OCI-LY1 (cell line): ENCODE measurements at regions not wholly inside any gene's neighbourhood (a gene's known extent, or its start where the extent isn't known, plus 50 kb on each side); places are given as distances from the start of the nearest gene placed in this dataset.

Experiments used
- H2AFZ ChIP-seq: fragments of 200-600 bp; sonication (generic), shearing (Covaris generic); 2 replicates; pipeline ENCODE4 v1.6.0; 2014; ENCODE audit warnings: antibody characterized with exemption, mild to moderate bottlenecking, low read length
- H3F3A ChIP-seq: fragments of 200-600 bp; sonication (generic), shearing (Covaris generic); 2 replicates; pipeline ENCODE4 v1.6.0; 2014; ENCODE audit warnings: mild to moderate bottlenecking, antibody characterized with exemption, low read length, moderate library complexity; ENCODE audit not compliant: insufficient read depth
- H3K27ac ChIP-seq: fragments of 200-600 bp; sonication (generic); 2 replicates; pipeline ENCODE4 v1.5.1; 2014; ENCODE audit warnings: low read length, mixed run types, mild to moderate bottlenecking, low read depth; ENCODE audit not compliant: poor library complexity, severe bottlenecking
- H3K27me3 ChIP-seq: fragments of 200-600 bp; sonication (generic); 2 replicates; pipeline ENCODE4 v1.6.0; 2014; ENCODE audit warnings: antibody characterized with exemption, mild to moderate bottlenecking, low read length, moderate library complexity; ENCODE audit not compliant: insufficient read depth
- H3K36me3 ChIP-seq: fragments of 200-600 bp; sonication (generic); 2 replicates; pipeline ENCODE4 v1.6.1; 2014; ENCODE audit warnings: mild to moderate bottlenecking, antibody characterized with exemption, low read length, moderate library complexity, mixed read lengths; ENCODE audit not compliant: insufficient read depth
- H3K4me1 ChIP-seq: fragments of 200-600 bp; sonication (generic); 2 replicates; pipeline ENCODE4 v1.5.1; 2014; ENCODE audit warnings: mild to moderate bottlenecking, low read length, moderate library complexity; ENCODE audit not compliant: insufficient read depth, severe bottlenecking
- H3K4me2 ChIP-seq: fragments of 200-600 bp; sonication (generic), shearing (Covaris generic); 2 replicates; pipeline ENCODE4 v1.6.1; 2014; ENCODE audit warnings: low read length
- H3K4me3 ChIP-seq: fragments of 200-600 bp; sonication (generic); 2 replicates; pipeline ENCODE4 v1.5.1; 2014; ENCODE audit warnings: low read length, low read depth, mild to moderate bottlenecking, mixed read lengths; ENCODE audit not compliant: poor library complexity, severe bottlenecking
- H3K79me2 ChIP-seq: fragments of 200-600 bp; shearing (Covaris generic); 2 replicates; pipeline ENCODE4 v1.6.1; 2016; ENCODE audit warnings: mixed run types, low read length, mixed read lengths; ENCODE audit not compliant: insufficient read depth
- H3K9ac ChIP-seq: fragments of 200-600 bp; sonication (generic), shearing (Covaris generic); 2 replicates; pipeline ENCODE4 v1.6.1; 2014; ENCODE audit warnings: mild to moderate bottlenecking, low read length, mixed read lengths
- H3K9me2 ChIP-seq: fragments of 200-600 bp; sonication (generic), shearing (Covaris generic); 2 replicates; pipeline ENCODE4 v1.6.1; 2014; ENCODE audit warnings: low read depth, mild to moderate bottlenecking, low read length, mixed read lengths
- H3K9me3 ChIP-seq: fragments of 200-600 bp; shearing (Covaris generic); 2 replicates; pipeline ENCODE4 v1.6.1; 2014; ENCODE audit warnings: low read length, mixed read lengths
- H4K20me1 ChIP-seq: fragments of 200-600 bp; sonication (generic), shearing (Covaris generic); 2 replicates; pipeline ENCODE4 v1.6.0; 2016; ENCODE audit warnings: mild to moderate bottlenecking, low read length; ENCODE audit not compliant: insufficient read depth
- CTCF ChIP-seq: fragments of 200-600 bp; sonication (generic), shearing (Covaris generic); IDR thresholded peaks from 2 replicates; pipeline ENCODE4 v1.5.1; 2017; ENCODE audit warnings: mild to moderate bottlenecking, antibody characterized with exemption, low read length, moderate library complexity, mixed read lengths
- EZH2 ChIP-seq: fragments of 200-600 bp; sonication (generic), shearing (Covaris generic); IDR thresholded peaks from 2 replicates; pipeline ENCODE4 v1.8.0; 2017; ENCODE audit warnings: borderline replicate concordance, mixed run types, mild to moderate bottlenecking, antibody characterized with exemption, low read length, moderate library complexity, mixed read lengths

GRCh38 chr1:37398096-37398495, 76.3 kb upstream of the ZC3H12A start:
- Histone ChIP-seq H3K4me3 (no peak overlapping the region), H3K4me1 (no peaks in the 10 kb centered on the region), H3K9me3 (no peaks in the 10 kb centered on the region), H4K20me1 (no peaks in the 10 kb centered on the region), H3K4me2 (no peak overlapping the region), H3F3A (no peaks in the 10 kb centered on the region), H3K9me2 (no peaks in the 10 kb centered on the region), H2AFZ (no peak overlapping the region), H3K27ac (no peak overlapping the region), H3K79me2 (no peaks in the 10 kb centered on the region), H3K9ac (no peak overlapping the region), H3K27me3 (peaks cover 6% of the 10 kb centered on the region; the same call in 1 of the 2 replicates), H3K36me3 (no peaks in the 10 kb centered on the region)
- TF ChIP-seq EZH2: no peak
- TF ChIP-seq CTCF: no peak

- H3K9me3 ChIP-seq: no peaks in the 10 kb centered on the region
- no peaks in the 10 kb centered on the region for H3F3A ChIP-seq
- peaks cover 6% of the 10 kb centered on the region; the same call in 1 of the 2 replicates for H3K27me3 ChIP-seq
- H3K79me2 ChIP-seq: no peaks in the 10 kb centered on the region
- no peak overlapping the region for H2AFZ ChIP-seq
- H3K27ac ChIP-seq: no peak overlapping the region
- H3K36me3 ChIP-seq: no peaks in the 10 kb centered on the region
- H3K9me2 ChIP-seq: no peaks in the 10 kb centered on the region
- no peaks in the 10 kb centered on the region for H3K4me1 ChIP-seq
- no peak overlapping the region for H3K4me3 ChIP-seq
- TF ChIP-seq CTCF (no peak), EZH2 (no peak)
- no peaks in the 10 kb centered on the region for H4K20me1 ChIP-seq
- no peak overlapping the region for H3K4me2 ChIP-seq
- no peak overlapping the region for H3K9ac ChIP-seq
Measured at GRCh38 chr1:37399205-37399604, 75.2 kb upstream of the ZC3H12A start.

- no peaks in the 10 kb centered on the region for H3K4me1 ChIP-seq
- H2AFZ ChIP-seq: no peak overlapping the region
- no peak overlapping the region for H3K4me3 ChIP-seq
- H3K27ac ChIP-seq: no peak overlapping the region
- peaks cover 6% of the 10 kb centered on the region; the same call in 1 of the 2 replicates for H3K27me3 ChIP-seq
- H3K9ac ChIP-seq: no peak overlapping the region
- no peaks in the 10 kb centered on the region for H3K36me3 ChIP-seq
- H3K4me2 ChIP-seq: no peak overlapping the region
- TF ChIP-seq CTCF (no peak), EZH2 (no peak)
- H3F3A ChIP-seq: no peaks in the 10 kb centered on the region
- H3K9me2 ChIP-seq: no peaks in the 10 kb centered on the region
- H4K20me1 ChIP-seq: no peaks in the 10 kb centered on the region
- H3K79me2 ChIP-seq: no peaks in the 10 kb centered on the region
- no peaks in the 10 kb centered on the region for H3K9me3 ChIP-seq
Measured at GRCh38 chr1:37399830-37400464, 74.4 kb upstream of the ZC3H12A start.
